Heart left ventricle (tissue), 13 donors: ENCODE measurements at regions not wholly inside any gene's neighbourhood (a gene's known extent, or its start where the extent isn't known, plus 50 kb on each side); places are given as distances from the start of the nearest gene placed in this dataset.

ENCODE experiments used
- POLR2A ChIP-seq, 2 donors: fragments of 450-650 bp; IDR thresholded peaks; one replicate each; pipeline ENCODE4 v1.6.1; 2017; ENCODE audit warnings: antibody characterized with exemption in 2 of 2, mild to moderate bottlenecking in 2 of 2, moderate library complexity in 2 of 2
- TF ChIP-seq, protein P1 (sequence below), 12 donors: fragments of 200-600 bp; sonication (generic) in 4 of 12; IDR thresholded peaks; one replicate each; pipeline versions ENCODE4 v1.5.0 to v1.8.0; 2018 to 2022; ENCODE audit warnings: antibody characterized with exemption in 12 of 12, mild to moderate bottlenecking in 5 of 12
- donor health status: ischemic (EF 13 %, LVEDD 7.1; RV severe dilation, severe dysfunction).
- donor health status: DM: no; HTN: yes; CAD: no.
- donor health status: DM: no; HTN: no; CAD: no.
- donor health status: ischemic (EF 25% LVEDD 6.9; RV normal size, moderate dysfunction).
- donor health status: ischemic (EF 25% LVEDD 5.7; RV mildly dilated, moderate dysfunction).
- donor health status: ischemic (EF 35%, LVEDD 5.7; RV mildly dilated, moderate dysfunction).
- donor health status: nonischemic (EF 11% LVEDD 7.7; RV severe dilation, severe dysfunction).
- donor health status: DM: yes; HTN: yes; CAD: no.
- donor health status: PGD.
- donor health status: ischemic (EF 29% LVEDD 5.4; RV normal size, mild dysfunction).
- donor health status: nonischemic (EF 23%, LVEDD 6.1; RV moderate dilation, normal function).

GRCh38 chr20:50309280-50309763 lies 118.7 kb downstream of the CEBPB start:
- no peak for TF ChIP-seq POLR2A (IDR thresholded peaks at IDR 0.05)
- TF ChIP-seq, protein P1, sequence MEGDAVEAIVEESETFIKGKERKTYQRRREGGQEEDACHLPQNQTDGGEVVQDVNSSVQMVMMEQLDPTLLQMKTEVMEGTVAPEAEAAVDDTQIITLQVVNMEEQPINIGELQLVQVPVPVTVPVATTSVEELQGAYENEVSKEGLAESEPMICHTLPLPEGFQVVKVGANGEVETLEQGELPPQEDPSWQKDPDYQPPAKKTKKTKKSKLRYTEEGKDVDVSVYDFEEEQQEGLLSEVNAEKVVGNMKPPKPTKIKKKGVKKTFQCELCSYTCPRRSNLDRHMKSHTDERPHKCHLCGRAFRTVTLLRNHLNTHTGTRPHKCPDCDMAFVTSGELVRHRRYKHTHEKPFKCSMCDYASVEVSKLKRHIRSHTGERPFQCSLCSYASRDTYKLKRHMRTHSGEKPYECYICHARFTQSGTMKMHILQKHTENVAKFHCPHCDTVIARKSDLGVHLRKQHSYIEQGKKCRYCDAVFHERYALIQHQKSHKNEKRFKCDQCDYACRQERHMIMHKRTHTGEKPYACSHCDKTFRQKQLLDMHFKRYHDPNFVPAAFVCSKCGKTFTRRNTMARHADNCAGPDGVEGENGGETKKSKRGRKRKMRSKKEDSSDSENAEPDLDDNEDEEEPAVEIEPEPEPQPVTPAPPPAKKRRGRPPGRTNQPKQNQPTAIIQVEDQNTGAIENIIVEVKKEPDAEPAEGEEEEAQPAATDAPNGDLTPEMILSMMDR (IDR thresholded peaks at IDR 0.05): no peak
